Stimulated activated CD8-positive, alpha-beta memory T cell treated with anti-CD3 and anti-CD28 coated beads, Interleukin-7, amount 100 ng/mL, for 48 hours (primary cell): ENCODE measurements at regions not wholly inside any gene's neighbourhood (a gene's known extent, or its start where the extent isn't known, plus 50 kb on each side); places are given as distances from the start of the nearest gene placed in this dataset.
A peak's percentile ranks its signal among the peaks of the same experiment; 100 is the strongest.
"Not testable (repeated sequence)": the region's sequence is repeated elsewhere in the genome, so short reads cannot be mapped to it uniquely, and the experiment has no call there.

Experiments used
- DNase-seq, 2 donors: peaks; one replicate each; pipeline ENCODE4 v3.0.0-alpha.2; 2020; ENCODE audit warnings: low read depth in 1 of 2; ENCODE audit errors: extremely low read depth in 1 of 2

GRCh38 chr9:75197561-75197960 is 109.2 kb downstream of the OSTF1 start:
- DNase-seq: no peak

DNA sequence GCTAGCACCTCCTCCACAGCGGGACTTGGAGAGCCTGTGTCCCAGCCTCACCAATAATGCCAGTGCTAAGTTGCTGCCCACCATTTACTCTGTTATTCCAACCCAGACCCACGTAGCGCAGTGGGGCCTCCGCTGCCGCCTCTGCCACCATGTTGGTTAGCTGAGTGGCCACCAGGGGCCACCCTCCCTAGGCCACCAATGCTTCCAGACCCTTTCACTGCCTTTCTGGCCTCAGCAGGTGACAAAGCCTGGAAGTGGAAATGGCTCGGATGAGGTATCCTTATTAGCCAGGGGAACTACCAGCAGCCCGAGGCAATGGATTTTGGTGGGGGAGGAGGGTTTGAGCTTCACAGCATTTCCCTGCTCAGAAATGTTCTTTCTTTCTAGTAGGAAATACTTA is 110.1 kb downstream of the OSTF1 start:
- DNase-seq: no peak

DNA sequence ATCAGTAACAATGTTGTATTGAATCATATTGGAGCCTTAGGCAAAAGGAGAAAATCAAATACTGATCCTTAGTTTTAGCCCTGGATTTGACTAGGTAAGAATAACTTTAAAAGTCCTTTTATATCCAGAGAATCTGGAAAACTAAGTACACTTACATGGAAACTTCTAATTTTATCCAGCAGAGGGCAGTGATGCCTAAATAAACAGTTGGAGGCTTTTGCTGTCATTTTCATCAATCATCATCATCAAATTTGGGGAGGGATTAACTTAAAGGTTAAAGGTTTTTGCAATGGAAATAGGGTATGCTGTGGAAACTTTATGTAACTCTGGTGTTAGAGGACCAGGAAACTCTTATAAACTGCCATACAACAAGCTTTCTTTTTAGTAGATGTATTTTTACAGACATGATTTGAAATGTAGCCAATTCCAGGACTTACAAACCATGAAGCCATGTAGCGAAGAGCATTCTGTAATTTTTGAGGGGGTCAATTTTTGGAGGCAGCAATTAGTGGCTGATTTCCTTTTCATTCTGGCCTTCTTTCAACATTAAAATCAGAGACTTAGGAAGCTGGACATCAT is 112.7 kb downstream of the OSTF1 start:
- no peak for DNase-seq

DNA sequence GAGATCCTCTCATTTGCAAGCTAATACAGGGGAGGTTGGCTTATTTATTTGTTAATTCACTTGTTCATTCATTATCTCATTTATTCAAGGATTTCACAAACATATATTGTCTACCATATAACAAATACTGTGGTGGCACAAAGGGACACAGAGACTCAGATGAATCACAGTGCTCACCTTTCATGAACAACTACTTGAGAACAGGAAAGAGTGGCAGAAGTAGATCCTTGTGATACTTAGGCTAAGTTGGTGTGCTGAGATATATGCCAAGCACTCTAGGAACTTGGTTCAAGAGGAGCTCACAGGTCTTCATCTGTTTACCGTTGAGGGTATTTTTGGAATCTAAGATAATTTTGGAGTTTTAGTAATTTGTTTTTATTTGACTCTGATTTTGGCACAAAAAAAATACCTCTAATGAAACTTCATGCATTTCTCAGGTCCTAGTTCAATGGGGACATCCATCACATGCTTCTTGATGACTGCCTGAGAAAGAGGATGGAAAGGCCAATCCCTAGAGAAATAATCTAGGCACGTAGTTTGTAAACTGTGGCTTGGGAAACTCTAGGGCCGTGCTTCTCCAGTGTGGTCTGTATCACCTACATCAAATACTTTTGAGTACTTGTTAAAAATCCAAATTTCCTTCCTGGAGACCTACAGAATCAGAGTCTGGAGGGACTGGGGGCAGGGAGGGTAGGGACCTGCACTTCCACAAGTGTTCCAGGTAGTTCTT is 113.3 kb downstream of the OSTF1 start:
- DNase-seq: no peak

GRCh38 chr9:75207997-75208396 is 119.7 kb downstream of the OSTF1 start:
- not testable (repeated sequence) for DNase-seq

GRCh38 chr9:75210215-75210614 is 121.9 kb downstream of the OSTF1 start:
- DNase-seq: no peak

- no peak for DNase-seq
These were observed 125.5 kb downstream of the OSTF1 start for GRCh38 chr9:75213765-75214164.

GRCh38 chr9:75226403-75227139 is 138.3 kb downstream of the OSTF1 start:
- no peak for DNase-seq

DNA sequence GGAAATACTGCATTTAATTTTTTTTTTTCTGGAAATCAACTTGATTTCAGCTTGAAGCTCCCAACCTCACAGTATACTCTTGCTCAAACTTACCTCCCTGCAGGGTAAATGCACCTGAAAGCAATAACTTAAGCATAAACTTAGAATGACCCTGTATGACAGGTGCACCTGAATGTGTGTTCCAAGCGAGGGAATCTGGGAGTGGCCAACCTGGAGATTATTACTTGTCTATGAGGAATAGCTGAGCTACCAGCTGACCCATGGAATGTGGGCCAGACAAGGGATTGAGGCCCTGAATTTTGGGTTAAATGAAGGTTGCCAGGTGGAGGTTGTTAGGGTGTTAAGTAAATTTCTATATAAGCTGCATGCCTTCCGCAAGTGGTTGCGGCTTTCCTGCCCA is 140.6 kb downstream of the OSTF1 start:
- no peak for DNase-seq

DNA sequence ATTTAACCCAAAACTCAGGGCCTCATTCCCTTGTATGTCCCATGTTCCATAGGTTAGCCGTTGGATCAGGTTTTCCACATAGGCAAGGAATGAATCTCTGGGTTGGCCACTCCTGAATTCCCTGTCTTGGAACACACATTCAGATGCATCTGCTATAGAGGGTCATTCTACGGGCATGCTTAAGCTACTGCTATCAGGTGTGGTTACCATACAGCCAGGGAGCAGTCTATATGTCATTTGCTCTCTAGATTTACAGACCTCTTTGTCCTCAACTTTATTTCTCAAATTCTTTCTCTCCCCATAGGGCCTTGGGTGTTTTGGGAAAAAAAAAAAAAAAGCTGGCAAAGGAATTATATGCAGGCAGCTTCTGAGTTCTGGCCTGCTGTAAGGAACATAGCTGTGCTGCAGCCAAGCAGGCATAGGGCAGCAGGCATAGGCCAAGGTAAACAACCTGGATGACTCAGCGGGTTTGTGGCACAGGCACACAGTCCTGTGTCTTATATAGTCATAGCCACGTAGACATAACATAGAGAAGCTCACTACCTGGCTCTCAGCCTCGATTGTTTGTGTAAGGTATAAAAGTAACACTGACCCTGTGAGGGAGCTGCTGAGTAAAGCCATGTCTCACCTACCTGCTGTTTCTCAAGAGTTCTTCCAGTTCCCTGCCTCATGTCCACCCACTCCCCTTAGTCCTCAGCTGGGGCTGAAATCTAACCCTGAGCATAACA is 141.5 kb downstream of the OSTF1 start:
- no peak for DNase-seq

DNA sequence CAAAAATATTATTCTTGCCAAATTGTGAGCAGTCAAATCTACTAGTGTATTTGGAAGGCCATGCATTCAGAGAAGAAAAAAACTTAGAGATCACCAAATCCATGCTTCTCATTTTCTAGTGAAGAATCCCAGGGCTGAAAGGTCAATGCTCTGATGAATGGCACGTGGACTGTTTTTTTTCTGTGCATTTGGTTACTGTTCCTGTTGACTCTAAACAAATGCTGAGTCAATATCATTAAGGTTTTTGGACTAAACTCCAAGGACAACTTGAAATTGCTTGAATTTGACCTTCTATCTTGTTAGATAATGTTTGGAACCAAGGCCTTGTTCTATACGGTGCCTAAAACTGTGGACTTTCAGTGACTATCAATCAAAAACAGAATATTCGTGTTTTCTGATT is 142.2 kb downstream of the OSTF1 start:
- no peak for DNase-seq

GRCh38 chr9:75231167-75231566 is 142.9 kb downstream of the OSTF1 start:
- DNase-seq: no peak

- no peak for DNase-seq
These were observed 144.7 kb downstream of the OSTF1 start for GRCh38 chr9:75233011-75233410.

GRCh38 chr9:75235632-75236031 is 147.3 kb downstream of the OSTF1 start:
- no peak for DNase-seq

DNA sequence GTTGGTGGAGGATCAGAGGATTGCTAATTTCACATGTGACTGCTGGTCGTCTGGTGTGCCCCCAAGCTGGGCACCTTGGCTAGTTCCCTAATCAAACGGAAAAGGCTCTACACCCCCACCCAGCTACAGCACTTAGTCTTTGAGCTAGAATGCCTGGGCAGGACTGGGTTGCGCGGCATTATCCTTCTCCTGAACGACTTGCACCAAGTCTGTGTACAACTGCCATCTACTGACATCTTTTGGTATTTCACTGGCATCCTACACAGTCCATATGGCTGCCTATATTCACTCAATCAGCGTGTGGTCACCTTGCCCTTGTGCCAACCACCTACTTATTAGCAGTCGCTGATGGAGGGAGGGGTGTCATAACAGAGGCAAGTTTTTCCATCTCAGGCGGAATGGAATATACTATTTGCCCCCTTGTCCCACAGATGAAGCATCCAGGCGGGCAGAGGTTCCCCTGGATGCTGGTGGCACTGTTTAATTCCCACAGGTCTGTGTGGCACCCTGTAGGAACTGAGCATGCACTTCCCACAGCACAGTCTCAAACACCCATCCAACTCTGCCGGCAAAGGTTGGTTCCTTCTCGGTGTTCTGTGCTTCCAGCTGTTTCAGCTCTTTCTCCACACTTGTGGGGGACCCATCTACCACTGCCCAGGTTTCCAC is 150.1 kb downstream of the OSTF1 start:
- peak in 1 of 2 donors; percentile 11 for DNase-seq

DNA sequence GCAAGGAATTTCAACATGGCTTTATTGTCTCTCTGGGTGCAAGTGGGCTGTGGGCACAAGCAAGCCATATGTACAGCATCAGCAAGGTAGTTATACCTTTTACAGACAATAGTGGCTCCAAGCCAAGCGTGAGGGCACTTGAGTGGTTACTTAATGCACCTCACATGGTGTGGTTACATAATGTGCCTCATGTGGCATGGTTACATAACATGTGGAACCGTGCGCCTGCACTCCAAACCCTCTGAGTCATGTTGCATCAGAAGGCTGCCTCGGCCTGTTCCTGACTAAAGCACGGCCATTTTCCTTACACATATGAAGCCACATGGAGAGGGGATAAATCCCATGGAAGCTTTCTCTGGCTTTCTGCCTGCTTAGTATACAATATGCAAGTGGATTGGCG is 150.9 kb downstream of the OSTF1 start:
- DNase-seq: no peak

DNA sequence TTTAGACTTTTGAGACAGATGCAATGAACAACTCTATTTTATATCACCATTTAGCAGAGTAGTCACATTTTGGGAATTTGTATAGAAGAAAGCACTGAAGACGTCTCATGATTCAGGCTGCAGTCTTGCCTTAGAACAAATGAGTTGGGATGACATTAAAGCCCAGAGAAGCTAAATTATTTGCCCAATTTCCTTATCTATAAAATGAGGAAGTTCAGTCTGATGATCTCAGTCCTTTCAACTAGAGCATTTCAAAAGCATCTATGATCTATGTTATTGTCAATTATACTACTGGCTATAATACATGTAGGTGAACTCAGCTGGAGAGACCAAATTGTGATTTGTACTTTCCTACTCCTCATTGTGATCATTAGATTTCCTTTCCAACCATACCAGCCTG is 154.1 kb downstream of the OSTF1 start:
- no peak for DNase-seq

GRCh38 chr9:75246949-75247348 is 158.6 kb downstream of the OSTF1 start:
- DNase-seq: no peak

- DNase-seq: no peak
These were observed 177.2 kb downstream of the OSTF1 start for GRCh38 chr9:75265525-75265972.

DNA sequence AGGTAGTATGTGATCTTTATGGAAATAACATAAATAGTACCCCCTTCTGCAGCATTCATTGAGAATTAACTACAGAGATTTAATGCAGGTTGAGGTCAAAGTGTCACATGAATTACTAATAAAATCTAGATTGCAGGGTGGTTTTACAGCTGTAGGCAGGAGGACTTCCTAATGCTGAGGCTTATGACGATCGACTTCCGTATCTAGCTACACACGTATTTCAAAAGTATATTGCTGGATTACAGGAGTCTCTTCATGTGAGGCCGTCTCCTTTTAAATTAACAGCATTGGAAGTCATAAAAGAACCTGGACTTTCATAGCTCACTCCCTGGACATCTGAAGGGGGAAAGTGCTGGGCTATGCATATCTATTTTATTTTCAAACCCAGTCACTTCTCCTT is 180.9 kb downstream of the OSTF1 start:
- no peak for DNase-seq

DNA sequence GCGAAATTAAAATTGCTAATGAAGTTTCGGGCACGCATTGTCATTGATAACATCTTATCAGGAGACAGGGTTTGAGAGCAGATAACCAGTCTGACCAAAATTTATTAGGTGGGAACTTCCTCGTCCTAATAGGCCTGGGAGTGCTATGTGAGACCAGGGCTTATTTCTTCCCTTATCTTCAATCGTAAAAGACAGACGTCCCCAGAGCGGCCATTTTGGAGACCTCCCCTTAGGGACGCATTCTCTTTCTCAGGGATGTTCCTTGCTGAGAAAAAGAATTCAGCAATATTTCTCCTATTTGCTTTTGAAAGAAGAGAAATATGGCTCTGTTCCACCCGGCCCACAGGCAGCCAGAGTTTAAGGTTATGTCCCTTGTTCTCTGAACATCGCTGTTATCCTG is 184.7 kb downstream of the OSTF1 start:
- DNase-seq: not testable (repeated sequence)
